ENCODE measurements at regions not wholly inside any gene's neighbourhood (a gene's known extent, or its start where the extent isn't known, plus 50 kb on each side); places are given as distances from the start of the nearest gene placed in this dataset.

GRCh38 chr20:39333211-39333610, 371.1 kb downstream of the DHX35 start:
- no peak for DNase-seq

GRCh38 chr20:39328347-39328746, 366.2 kb downstream of the DHX35 start:
- DNase-seq, result no peak

GRCh38 chr20:39326050-39326449, 363.9 kb downstream of the DHX35 start:
- DNase-seq, result no peak

GRCh38 chr20:39318911-39319310, 356.8 kb downstream of the DHX35 start:
- no peak for DNase-seq

- DNase-seq, result no peak
Observed at GRCh38 chr20:39312676-39313075, 350.5 kb downstream of the DHX35 start.

GRCh38 chr20:39311851-39312506, 349.8 kb downstream of the DHX35 start:
- DNase-seq, result no peak

GRCh38 chr20:39310363-39310995, 348.3 kb downstream of the DHX35 start:
- DNase-seq, result no peak

GRCh38 chr20:39309458-39309857, 347.3 kb downstream of the DHX35 start:
- DNase-seq, result no peak

- no peak for DNase-seq
Observed at GRCh38 chr20:39302312-39302711, 340.2 kb downstream of the DHX35 start.

- no peak for DNase-seq
Observed at GRCh38 chr20:39299783-39300182, 337.6 kb downstream of the DHX35 start.

- no peak for DNase-seq
Observed at GRCh38 chr20:39298571-39299506, 336.7 kb downstream of the DHX35 start.

- DNase-seq, result no peak
Observed at GRCh38 chr20:39298121-39298520, 336.0 kb downstream of the DHX35 start.

GRCh38 chr20:39295301-39295700, 333.2 kb downstream of the DHX35 start:
- no peak for DNase-seq

- DNase-seq, result no peak
Observed at GRCh38 chr20:39294137-39294725, 332.1 kb downstream of the DHX35 start.

GRCh38 chr20:39292193-39292736, 330.1 kb downstream of the DHX35 start:
- no peak for DNase-seq

GRCh38 chr20:39291301-39291700, 329.2 kb downstream of the DHX35 start:
- DNase-seq, result no peak

- DNase-seq, result no peak
Observed at GRCh38 chr20:39290575-39290974, 328.4 kb downstream of the DHX35 start.

- no peak for DNase-seq
Observed at GRCh38 chr20:39289831-39290230, 327.7 kb downstream of the DHX35 start.

- no peak for DNase-seq
Observed at GRCh38 chr20:39289316-39289715, 327.2 kb downstream of the DHX35 start.

GRCh38 chr20:39283464-39283863, 321.3 kb downstream of the DHX35 start:
- DNase-seq, result no peak

- DNase-seq, result no peak
Observed at GRCh38 chr20:39282619-39283092, 320.5 kb downstream of the DHX35 start.

- no peak for DNase-seq
Observed at GRCh38 chr20:39280875-39281274, 318.7 kb downstream of the DHX35 start.

- no peak for DNase-seq
Observed at GRCh38 chr20:39278230-39278788, 316.2 kb downstream of the DHX35 start.

All from NCI-H510A (cell line).